Stimulated activated CD8-positive, alpha-beta memory T cell treated with anti-CD3 and anti-CD28 coated beads, Interleukin-12 subunit alpha, Interleukin-12 subunit beta, amount 100 ng/mL, for 1 hour (primary cell): ENCODE measurements at regions not wholly inside any gene's neighbourhood (a gene's known extent, or its start where the extent isn't known, plus 50 kb on each side); places are given as distances from the start of the nearest gene placed in this dataset.

Experiments used
- DNase-seq: peaks from one replicate; pipeline ENCODE4 v3.0.0-alpha.2; 2020; ENCODE audit warnings: low read depth

DNA sequence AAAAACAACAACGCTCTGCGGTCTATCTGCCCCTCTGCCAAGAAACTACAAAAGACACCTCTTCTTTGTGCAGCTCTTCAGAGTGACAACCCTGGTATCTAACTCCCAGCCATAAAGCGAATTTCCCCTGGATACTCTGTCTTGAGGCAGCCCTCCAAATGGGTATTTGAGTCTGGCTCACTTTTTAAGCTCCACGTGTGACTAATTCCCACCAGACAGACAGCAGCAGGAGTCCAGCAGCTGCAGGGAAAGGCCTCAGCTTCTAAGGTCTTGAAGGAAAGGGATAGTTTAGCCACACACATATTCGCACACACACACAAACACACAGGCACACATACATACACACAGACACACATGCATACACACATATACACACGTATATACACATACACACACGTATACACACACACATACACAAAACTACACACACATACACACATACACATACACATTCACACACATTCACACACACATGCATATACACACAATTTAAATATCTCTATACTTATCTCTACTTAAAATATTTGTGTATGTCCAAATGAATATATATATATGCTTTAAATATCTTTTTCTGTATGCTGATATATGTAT lies 188.8 kb downstream of the TSHZ3 start:
- no peak for DNase-seq

GRCh38 chr19:31154021-31154420 lies 195.2 kb downstream of the TSHZ3 start:
- DNase-seq, result no peak

DNA sequence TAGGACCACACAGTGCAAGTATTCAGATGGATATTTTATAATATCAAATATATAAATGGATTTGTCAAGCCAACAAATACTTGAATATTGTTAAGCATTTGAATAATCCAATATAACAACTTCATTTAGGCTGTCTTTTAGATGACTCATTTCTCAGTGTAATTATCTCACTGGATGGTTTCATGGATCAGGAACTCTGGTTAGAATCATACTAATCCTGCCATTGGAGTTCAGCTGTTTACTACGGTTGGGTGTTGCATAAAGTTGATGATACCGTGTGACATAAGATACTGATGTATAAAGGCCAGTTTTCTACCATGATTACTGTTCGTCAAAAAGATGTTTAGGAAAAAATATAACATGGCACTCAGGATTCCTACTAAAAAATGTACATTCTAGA lies 196.3 kb downstream of the TSHZ3 start:
- DNase-seq, result no peak

- DNase-seq, result no peak
Observed at GRCh38 chr19:31149441-31149941, 199.7 kb downstream of the TSHZ3 start.

DNA sequence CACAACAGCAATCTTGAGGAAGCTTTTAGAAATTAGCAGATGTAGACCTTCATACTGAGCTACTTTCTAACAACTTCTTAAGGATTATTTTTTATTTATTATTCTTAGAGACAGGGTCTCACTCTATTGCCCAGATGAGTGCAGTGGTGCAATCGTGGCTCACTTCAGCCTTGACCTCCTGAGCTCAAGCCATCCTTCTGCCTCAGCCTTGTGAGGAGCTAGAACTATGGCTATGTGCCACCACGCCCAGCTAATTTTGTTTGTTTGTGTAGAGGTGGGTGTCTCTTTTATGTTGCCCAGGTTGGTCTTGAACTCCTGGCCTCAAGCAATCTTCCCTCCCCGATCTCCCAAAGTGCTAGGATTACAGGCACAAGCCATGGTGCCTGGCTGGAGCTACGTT lies 200.6 kb downstream of the TSHZ3 start:
- no peak for DNase-seq

DNA sequence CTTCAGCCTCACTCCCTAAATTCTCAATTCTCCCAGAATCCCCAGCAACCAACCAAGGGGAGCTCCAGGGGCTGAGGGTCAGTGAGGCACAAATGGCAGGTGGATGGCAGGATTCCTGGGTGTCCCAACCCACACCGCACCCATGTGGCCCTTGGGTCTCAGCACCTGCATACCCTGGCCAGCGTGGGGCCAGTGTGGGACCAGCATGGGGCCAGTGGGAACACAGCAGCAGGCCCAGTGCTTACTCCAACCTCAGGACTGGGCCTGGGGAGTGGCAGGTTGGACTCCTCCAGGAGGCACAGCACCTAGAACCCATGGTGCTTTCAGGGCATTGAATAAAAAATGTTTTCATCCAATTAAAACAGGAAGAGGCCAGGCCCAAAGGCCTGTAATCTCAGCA lies 202.0 kb downstream of the TSHZ3 start:
- DNase-seq, result no peak

DNA sequence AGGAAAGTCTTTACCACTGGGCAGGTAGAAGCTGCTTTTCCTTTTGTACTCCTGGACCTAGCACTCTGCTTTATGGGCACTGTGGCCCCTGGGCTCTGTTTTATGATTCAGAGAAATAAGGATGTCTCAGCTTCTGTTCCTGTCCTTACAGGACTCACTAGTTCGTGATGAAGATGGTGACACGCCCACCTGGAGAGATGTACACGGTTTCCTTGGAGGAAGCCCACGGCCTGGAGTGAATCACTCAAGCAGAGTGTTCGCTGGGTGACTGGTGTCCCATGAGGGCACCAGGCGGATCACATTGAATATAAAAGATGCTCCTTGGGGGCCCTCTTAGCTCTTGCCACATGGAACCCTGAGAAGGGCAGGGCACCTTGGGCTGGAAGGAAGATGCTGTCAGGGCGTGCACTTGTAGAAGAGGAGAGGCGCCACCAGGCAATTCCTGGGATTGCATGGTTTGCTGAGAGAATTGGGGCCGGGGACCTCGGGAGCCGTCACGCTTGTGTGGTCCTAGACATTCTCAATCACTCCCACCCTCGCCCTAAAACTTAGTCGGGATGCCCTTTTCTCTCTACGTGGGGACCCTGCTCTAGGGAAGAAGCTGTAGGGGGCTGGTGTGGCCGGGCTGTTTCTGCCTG lies 202.6 kb downstream of the TSHZ3 start:
- DNase-seq, result no peak

DNA sequence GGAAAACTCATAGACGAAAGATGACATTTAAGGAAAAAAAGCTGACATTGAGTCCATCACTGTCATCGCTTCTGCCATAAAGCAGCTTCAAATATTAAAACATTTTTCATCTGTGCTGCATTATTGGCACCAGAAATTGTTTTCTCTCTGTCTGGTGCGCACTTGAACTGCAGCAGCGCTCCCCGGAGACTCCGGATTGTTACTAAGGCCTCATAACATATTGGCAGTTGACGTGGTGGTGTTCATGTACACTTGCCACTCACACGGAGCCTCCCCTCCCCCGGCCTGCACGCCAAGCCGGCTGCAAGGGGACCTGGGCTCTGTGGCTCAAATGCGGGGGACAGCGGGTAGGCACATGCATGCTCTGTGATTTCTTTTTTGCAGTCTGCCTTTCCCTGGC lies 203.2 kb downstream of the TSHZ3 start:
- DNase-seq, result no peak

DNA sequence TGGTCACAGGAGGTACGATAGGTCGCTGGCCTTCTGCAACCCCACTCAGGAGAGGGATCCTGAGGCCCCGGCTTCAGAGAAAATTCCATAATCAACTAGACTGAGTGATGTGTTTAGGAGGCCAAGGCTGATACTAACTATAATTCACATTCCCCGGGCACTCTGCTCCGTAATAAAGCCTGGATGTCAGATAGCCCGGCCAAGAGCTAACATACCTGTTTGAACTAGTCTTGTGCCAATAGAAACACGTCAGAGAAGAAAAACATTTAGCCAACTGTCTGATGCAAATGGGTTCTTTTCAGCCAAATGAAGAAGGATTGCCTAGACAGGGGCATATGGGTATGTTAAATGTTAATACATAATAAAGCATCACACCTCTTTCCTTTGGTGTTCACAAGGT lies 204.2 kb downstream of the TSHZ3 start:
- DNase-seq, result no peak

DNA sequence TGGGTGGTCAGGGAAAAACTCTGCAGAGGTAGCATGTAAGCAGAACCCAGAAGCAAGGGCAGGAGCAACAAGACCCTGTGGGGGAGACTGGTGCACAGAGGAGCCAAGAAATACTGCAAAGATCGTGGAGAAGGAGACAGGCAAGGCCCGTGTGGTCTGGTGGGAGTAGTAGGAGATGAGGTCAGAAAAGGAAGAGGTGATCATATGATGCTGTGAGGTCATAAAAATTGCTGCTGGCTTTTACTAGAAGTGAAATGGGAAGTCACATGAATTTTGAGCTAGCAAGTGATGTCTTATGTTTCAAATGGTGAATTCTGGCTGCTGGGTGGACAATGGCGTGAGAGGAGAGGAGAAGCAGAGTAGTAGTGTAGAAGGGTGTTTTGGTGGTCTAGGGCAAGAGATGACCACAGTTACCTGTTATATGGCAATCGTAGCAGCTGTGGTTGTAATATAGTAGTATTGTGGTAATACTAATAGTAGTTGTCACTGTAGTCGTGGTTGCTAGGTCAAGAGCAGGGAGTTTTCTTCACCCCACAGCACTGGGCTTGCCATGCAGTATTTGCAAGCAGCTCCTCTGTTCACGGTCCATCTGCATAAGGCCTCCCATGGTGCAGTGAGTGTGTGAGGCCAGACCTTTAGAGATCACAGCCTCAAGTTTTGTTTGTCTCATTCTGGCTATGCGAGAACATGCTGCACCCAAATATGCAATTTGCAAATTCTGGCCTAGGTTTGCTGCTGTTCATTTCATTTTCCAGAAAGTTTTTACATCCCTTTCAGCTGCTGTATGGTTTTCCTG lies 205.0 kb downstream of the TSHZ3 start:
- no peak for DNase-seq

DNA sequence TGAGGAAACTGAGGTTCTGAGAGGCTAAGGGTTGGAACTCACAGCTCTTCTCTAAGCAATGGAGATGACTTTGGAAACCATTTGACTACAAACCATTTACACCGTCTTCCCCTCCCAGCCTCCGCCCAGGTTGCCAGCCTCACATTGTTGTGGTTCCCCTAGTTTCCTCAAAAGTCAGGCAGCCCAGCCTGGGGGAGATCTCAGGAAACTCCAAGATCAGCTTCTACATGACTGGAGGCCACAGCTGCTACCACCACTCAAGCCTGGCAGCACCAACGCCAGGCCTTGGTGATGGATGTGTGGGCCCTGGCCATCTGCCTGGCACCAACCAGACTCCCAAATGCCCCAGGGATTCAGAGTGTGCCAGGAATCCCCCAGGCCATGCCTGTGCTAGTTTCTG lies 207.9 kb downstream of the TSHZ3 start:
- no peak for DNase-seq

DNA sequence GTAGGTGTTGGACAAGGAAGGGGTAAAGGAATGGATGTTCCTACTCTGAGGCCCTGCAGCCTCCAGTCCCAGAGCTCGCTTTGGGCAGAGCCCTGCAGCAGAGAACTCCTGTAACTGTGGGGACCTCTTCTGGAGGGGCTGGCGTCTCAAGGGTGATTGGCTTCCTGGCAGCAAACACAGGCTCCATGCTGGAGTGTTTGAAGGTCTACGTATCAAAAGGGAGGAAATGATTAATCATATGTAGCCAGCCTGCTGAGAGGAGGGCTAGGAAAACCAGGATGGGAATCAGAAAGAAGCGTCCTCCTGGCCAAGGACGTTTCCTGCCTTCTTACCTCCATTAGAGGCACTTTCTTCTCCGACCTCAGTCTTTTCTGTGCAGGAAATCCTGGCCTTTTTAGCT lies 208.5 kb downstream of the TSHZ3 start:
- no peak for DNase-seq

DNA sequence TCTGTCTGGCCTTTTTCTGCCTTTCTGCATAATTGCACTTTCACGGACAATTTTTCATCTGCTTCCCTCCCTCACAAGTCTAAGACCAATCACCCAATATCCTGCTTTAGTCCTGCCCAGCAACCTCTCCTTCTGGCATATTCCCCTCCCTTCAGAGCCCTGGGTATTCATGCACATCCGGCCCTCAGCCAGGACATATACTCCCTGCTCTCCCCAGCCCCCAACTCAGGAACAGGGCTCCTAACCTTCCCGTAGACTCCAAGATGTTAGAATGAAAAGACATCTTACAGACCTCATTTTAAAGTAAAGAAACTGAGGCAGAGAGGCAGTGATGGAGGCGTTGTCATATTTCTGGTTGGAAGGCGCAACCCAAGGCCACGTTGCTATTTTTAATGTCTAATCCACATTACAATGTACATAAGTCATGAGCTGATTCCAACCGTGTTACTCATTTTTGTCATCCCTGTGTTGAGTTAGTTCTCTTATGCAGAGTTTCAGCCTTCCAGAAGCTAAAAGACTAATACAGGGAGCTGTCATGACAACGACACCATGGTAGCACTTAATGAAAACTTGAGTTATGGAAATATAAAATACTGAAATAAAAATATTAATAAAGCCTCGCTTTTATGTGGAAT lies 209.2 kb downstream of the TSHZ3 start:
- no peak for DNase-seq

DNA sequence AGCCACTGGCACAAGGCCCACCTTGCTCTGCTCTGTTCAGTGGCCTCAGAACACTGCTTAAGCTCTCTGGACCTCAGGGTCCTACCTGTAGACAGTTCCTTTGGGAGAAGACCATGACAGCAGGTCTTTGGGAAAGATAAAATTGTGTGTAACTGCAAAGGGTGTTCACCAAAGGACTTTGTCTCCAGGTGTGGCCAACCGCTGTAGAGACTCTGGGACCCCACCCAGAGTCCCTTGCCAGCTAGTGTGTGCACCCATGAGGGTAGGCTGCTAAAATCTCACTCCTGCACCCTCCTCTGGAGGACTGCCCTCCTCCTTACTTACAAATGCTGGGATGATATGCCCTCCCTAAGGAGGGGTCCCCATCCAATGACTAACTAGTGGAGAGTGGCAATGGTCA lies 211.2 kb downstream of the TSHZ3 start:
- DNase-seq, result no peak

DNA sequence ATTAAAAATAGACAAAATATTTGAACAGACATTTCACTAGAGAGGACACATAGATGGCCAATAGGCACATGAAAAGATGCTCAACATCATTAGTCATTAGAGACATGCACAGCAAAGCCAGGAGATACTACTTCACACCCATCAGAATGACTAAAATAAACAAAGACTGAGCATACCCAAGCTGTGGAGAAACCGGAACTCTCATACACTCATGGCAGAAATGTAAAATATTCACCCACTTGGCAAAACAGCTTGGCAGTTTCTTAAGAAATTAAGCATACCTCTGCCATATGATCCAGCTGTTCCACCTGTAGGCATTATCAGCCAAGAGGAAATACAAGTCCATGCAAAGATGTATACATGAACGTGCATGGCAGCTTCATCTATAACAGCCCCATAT lies 213.4 kb downstream of the TSHZ3 start:
- no peak for DNase-seq

DNA sequence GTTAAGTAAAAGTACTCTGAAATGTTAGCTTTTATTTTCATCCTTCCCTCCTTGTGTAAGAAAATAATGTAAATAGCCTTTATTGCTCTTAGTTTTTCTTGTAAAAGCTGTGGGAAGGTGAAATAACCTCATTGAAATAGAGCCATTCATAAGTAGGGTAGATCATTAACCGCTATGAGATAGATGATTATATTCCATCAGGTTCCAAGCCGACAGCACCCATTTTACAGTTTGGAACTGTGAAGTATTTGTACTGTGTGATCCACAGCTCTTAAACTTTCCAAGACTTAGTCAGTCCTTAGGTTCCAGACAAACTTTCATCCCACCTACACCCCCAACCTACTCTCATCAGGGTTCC lies 216.5 kb downstream of the TSHZ3 start:
- no peak for DNase-seq

DNA sequence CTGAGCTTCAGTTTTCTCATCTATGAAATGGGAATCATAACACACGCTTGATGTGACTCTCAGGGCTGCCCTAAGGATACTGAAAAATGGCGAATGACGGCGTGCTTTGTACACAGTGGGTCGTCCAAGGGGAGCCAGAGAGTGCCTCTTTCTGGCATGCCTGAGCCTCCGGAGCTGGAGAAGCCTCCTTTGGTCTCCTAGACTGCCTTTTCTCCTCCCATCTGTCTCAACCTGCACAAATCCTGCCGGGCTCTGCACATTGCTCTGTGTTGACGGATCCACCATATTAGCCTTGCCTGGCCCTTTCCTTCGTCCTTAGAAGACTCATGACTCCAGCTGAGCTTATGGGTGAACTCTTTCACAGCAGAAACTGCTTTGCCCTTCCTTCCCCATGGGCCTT lies 220.9 kb downstream of the TSHZ3 start:
- no peak for DNase-seq

GRCh38 chr19:31127134-31127967 lies 221.9 kb downstream of the TSHZ3 start:
- DNase-seq, result no peak

- no peak for DNase-seq
Observed at GRCh38 chr19:31126236-31126635, 223.0 kb downstream of the TSHZ3 start.

DNA sequence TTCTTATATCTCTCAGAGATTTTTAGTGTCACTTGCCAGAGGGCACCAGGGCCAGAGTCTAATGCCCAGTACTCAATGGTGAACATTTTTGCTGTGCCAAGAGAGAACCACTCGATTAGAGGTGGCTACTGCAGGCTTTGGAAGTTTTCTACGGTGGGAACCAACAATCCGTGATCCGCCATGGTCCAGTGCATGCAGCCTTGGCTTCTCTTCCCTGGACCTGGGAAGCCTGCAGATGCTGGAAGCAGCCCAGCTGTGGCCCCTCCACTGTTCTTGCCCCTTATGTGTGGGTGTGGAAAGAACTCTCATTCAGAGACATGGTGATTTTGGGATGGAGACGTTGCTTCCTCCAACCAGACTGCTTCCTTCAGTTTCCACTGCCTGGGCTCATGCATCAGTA lies 224.2 kb downstream of the TSHZ3 start:
- no peak for DNase-seq

DNA sequence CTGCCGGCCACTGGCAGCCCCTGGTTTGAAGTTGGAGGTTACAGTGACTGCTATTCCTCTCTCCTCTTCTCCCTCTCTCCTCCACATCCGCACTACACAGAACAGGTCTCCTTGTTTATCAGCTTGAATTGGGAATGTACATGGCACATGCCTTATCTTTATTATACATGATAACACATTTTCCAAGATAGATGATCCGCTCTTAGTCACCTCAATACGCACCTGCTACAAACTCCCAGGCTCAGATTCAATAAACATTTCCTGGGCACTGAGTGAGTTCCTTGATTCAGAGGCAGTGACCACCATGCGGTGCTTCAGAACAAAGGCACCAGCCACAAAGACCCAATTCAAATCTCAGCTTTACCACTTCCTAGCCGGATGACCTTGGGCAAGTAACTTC lies 227.7 kb downstream of the TSHZ3 start:
- DNase-seq, result no peak

- DNase-seq, result no peak
Observed at GRCh38 chr19:31120952-31121351, 228.3 kb downstream of the TSHZ3 start.
